Gastrocnemius medialis (tissue), 4 donors: ENCODE measurements at regions not wholly inside any gene's neighbourhood (a gene's known extent, or its start where the extent isn't known, plus 50 kb on each side); places are given as distances from the start of the nearest gene placed in this dataset.

ENCODE experiments used
- POLR2A ChIP-seq, 2 donors: fragments of 450-650 bp; IDR thresholded peaks; one replicate each; pipeline ENCODE4 v1.6.1; 2017; ENCODE audit warnings: antibody characterized with exemption in 2 of 2, mild to moderate bottlenecking in 2 of 2, moderate library complexity in 2 of 2
- TF ChIP-seq, protein P1 (sequence below), 5 experiments: fragments of 450-650 bp in 3 of 5; fragments of 200-600 bp in 2 of 5; sonication (generic) in 2 of 5; IDR thresholded peaks in 4 of 5; conservative IDR thresholded peaks in 1 of 5; 1 replicate in 4 of 5; 2 replicates in 1 of 5; pipeline ENCODE4 v1.5.1; 2016 to 2019; ENCODE audit warnings: antibody characterized with exemption in 5 of 5, mild to moderate bottlenecking in 3 of 5, moderate library complexity in 3 of 5

DNA sequence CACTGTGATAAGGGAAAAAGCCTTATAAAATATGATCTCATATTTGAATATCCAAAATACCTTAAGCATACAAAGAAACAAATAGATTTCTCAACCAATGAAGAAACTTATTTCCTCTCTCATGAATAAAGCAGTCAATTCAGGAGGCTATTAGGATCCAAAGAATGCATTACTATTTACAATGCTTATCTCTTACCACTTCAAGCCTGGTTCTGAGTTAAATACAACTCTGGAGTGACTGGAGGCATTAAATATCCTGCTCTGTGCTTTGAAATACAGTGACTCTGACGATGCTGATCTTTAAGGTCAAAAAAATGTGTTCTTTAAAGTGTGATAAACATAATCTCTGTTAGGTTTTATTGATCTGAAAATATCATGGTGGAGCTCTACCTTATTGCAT is 493.2 kb downstream of the ZWINT start:
- TF ChIP-seq, protein P1, sequence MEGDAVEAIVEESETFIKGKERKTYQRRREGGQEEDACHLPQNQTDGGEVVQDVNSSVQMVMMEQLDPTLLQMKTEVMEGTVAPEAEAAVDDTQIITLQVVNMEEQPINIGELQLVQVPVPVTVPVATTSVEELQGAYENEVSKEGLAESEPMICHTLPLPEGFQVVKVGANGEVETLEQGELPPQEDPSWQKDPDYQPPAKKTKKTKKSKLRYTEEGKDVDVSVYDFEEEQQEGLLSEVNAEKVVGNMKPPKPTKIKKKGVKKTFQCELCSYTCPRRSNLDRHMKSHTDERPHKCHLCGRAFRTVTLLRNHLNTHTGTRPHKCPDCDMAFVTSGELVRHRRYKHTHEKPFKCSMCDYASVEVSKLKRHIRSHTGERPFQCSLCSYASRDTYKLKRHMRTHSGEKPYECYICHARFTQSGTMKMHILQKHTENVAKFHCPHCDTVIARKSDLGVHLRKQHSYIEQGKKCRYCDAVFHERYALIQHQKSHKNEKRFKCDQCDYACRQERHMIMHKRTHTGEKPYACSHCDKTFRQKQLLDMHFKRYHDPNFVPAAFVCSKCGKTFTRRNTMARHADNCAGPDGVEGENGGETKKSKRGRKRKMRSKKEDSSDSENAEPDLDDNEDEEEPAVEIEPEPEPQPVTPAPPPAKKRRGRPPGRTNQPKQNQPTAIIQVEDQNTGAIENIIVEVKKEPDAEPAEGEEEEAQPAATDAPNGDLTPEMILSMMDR (IDR thresholded peaks at IDR 0.05 in 4 of 5, conservative IDR thresholded peaks at IDR 0.05 in 1 of 5): no peak
- TF ChIP-seq POLR2A (IDR thresholded peaks at IDR 0.05): no peak
